Cardiac fibroblast (primary cell): ENCODE measurements at regions not wholly inside any gene's neighbourhood (a gene's known extent, or its start where the extent isn't known, plus 50 kb on each side); places are given as distances from the start of the nearest gene placed in this dataset.
A peak's percentile ranks its signal among the peaks of the same experiment; 100 is the strongest.

Experiments used
- DNase-seq, 2 donors: peaks; one replicate each; pipeline versions ENCODE4 v3.0.0 to v3.0.0-alpha.2; 2010; ENCODE audit warnings: low read depth in 2 of 2
- H3K4me3 ChIP-seq, 2 donors: replicated peaks in 1 of 2; 1 replicate in 1 of 2; 2 replicates in 1 of 2; pipeline ENCODE4 v1.5.1; 2011; ENCODE audit warnings: low read depth in 2 of 2, low read length in 2 of 2, mild to moderate bottlenecking in 2 of 2, moderate library complexity in 1 of 2
- TF ChIP-seq, protein P1 (sequence below): IDR thresholded peaks from one replicate; pipeline ENCODE4 v1.5.1; 2011; ENCODE audit warnings: low read depth, mild to moderate bottlenecking, low read length, inconsistent platforms

DNA sequence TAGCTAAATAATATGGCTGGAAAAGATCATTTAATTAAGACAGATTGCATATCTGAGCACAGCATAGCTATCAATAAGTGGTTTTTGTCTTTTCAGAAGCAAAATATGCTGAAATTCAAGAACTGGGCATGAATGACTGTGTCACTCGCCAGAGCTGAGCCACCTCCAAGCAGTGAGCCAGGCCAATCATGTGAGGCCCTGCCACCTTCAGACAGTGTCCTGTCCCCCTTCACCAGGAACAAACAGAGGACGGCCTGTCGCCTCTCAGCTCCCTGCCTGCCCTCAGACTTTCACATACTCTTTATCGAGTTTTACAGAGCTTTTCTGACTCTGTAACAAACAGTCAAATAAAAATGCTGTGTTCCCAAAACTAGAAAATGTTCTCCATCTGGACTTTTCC lies 171.0 kb upstream of the TSC22D1 start:
- TF ChIP-seq, protein P1, sequence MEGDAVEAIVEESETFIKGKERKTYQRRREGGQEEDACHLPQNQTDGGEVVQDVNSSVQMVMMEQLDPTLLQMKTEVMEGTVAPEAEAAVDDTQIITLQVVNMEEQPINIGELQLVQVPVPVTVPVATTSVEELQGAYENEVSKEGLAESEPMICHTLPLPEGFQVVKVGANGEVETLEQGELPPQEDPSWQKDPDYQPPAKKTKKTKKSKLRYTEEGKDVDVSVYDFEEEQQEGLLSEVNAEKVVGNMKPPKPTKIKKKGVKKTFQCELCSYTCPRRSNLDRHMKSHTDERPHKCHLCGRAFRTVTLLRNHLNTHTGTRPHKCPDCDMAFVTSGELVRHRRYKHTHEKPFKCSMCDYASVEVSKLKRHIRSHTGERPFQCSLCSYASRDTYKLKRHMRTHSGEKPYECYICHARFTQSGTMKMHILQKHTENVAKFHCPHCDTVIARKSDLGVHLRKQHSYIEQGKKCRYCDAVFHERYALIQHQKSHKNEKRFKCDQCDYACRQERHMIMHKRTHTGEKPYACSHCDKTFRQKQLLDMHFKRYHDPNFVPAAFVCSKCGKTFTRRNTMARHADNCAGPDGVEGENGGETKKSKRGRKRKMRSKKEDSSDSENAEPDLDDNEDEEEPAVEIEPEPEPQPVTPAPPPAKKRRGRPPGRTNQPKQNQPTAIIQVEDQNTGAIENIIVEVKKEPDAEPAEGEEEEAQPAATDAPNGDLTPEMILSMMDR = no peak
- H3K4me3 ChIP-seq = no peak overlapping the region
- DNase-seq = no peak

GRCh38 chr13:44746690-44747089 lies 170.6 kb upstream of the TSC22D1 start:
- TF ChIP-seq, protein P1 = no peak
- no peak overlapping the region for H3K4me3 ChIP-seq
- no peak for DNase-seq

DNA sequence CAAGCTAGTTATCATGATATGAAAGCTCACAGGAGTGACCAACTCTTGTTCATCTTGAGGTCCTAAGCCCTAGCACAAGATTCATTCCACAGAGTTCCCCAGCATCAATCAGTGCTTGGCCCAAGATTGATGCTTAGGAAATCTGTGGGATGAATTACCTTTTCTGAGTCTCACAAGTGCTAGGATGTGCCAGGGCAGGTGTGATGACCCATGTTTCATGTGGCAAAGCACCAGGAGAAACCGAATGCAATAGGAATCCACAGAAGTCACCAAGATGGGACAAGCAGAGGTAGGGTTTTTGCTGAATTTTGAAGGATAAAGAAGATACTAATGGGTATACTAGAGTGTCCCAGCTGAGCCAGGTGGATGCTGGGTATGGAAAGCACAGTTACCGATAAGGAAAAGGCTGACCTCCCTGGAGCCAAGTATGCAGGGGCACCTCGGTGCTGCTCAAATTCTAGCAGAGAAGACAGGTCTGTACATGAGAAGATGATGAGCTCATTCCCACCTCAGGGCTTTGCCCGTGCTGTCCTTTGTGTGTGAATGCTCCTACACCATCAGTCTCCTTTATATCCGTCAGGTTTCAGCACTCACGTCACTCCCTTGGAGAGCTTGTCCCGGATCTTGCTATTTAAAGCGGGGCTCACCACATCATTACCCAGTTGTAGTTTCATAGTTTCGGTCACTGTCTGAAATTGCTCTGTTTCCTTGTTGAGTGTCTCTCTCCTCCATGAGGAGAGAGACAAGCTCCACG lies 168.9 kb upstream of the TSC22D1 start:
- TF ChIP-seq, protein P1 = no peak
- H3K4me3 ChIP-seq = no peak overlapping the region
- DNase-seq = no peak

GRCh38 chr13:44739539-44739938 lies 163.4 kb upstream of the TSC22D1 start:
- DNase-seq = no peak
- TF ChIP-seq, protein P1 = no peak
- H3K4me3 ChIP-seq = no peak overlapping the region

- no peak overlapping the region for H3K4me3 ChIP-seq
- DNase-seq = no peak
- TF ChIP-seq, protein P1 = peak; percentile 23
Observed at GRCh38 chr13:44739120-44739519, 163.0 kb upstream of the TSC22D1 start.

GRCh38 chr13:44738463-44738862 lies 162.3 kb upstream of the TSC22D1 start:
- no peak overlapping the region for H3K4me3 ChIP-seq
- DNase-seq = no peak
- TF ChIP-seq, protein P1 = no peak

DNA sequence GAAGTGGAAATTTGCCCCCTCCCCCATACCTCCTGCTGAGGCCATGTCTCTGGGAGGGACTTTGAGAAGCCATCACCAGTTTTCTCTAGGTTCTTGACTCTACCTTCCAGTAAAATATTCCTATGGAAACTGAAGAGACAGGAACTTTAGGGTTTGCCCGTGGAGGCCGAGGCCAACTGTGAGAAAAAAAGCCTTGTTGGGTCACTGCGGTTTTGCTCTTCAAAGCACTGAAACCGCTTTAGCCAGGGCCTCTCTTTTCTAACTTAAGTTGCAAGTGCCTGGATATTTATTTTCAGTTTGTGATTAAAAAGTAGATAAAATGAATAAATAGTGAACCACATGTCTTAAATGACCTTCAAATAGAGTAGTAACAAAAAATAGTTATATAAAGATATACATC lies 159.7 kb upstream of the TSC22D1 start:
- DNase-seq = no peak
- TF ChIP-seq, protein P1 = no peak
- H3K4me3 ChIP-seq = no peak overlapping the region
